HG03135 (cell line): ENCODE measurements at regions not wholly inside any gene's neighbourhood (a gene's known extent, or its start where the extent isn't known, plus 50 kb on each side); places are given as distances from the start of the nearest gene placed in this dataset.

Experiments used
- ATAC-seq: cut with Tn5 transposase; IDR thresholded peaks from one replicate; pipeline ENCODE4 v1.9.1; 2021; ENCODE audit warnings: mild to moderate bottlenecking, moderate library complexity; ENCODE audit not compliant: unreplicated experiment

DNA sequence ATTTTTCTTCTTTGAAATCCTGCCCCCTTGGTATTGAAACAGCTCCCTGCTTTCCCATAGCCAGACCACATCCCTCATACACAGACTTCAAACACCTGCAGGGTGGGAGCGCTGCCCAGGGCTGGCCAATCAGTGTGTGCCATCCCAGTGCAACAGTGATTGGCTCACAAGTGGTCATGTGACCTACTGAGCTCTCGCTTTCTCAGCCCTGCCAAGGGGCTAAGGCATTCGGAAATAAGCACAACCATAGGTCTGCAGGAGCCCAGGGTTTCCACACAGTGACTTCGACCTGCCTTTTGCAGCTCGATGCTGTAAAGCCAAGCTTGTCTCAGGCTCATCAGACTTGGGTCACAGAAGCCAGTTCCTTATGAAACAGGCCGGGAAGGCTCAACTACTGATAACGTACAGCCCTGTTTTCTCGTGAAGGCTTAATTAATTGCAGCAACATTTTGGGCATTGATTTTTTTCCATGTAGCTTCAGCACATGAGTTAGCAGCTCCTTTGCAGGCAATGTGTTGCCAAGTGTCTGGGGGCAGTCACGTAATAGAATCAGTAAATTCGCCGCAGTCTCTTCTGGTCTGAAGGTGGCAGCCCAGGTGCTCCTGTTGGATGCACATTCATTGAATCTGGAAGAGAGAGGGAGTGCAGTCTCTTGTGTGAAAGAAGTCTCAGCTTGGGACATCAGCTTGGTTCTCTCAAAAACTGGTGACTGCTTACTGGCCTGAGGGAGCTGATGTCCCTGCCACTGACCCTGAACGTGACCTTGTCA is 1091.8 kb downstream of the AACS start:
- ATAC-seq, result no peak

- no peak for ATAC-seq
Observed at GRCh38 chr12:126157575-126157966, 1092.3 kb downstream of the AACS start.

- no peak for ATAC-seq
Observed at GRCh38 chr12:126159139-126159538, 1093.9 kb downstream of the AACS start.

GRCh38 chr12:126160912-126161311 is 1095.7 kb downstream of the AACS start:
- ATAC-seq, result no peak

- ATAC-seq, result no peak
Observed at GRCh38 chr12:126163984-126164383, 1098.7 kb downstream of the AACS start.

GRCh38 chr12:126171937-126172559 is 1106.8 kb downstream of the AACS start:
- no peak for ATAC-seq

DNA sequence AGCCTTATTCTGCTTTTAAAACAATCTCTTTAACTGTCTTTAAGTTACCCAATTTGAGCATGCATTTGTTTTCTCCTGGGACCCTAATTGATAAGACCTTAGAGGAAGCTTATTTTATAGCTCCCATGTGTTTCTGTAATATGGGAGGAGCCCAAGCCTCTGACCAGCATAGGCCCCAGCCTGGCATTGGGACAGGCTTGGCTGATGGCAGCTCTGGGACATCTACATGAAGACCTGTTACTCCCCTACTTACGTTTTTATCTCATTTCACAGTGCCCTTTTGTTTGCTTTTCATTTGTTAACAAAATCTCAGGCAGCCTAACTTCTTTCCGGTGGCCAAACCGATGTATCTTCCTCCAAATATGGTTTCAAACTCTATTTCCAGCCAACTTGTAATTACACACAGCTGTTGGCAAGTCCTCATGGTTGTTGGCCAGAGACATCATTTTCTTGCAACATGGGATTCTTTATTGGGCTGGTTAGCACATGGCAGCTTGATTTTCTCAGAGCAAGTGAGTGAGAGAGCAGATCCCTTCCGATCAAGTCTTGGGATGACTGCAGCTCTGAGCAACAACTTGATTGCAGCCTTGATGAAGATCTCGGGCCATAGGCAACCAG is 1117.5 kb downstream of the AACS start:
- ATAC-seq, result no peak

GRCh38 chr12:126185025-126185424 is 1119.8 kb downstream of the AACS start:
- ATAC-seq, result no peak

DNA sequence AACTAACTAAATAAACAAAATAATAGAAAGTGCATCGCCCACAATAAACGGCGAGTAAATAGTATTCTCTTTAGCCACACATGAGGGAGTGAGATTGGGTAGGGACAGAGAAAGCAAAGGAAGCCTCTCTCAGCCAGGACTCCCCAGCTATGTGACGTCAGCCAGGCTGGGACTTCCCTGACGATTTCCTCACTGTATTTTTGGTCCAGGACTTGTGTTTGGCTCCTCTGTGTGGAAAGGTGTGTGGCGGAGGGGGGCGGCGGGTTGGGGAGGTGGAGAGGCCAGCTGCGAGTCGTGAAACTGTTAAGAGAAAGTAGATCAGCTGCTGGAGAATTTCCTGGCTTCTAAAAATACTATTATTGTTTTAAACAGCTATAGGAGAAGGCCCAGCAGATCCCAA is 1124.6 kb downstream of the AACS start:
- no peak for ATAC-seq

DNA sequence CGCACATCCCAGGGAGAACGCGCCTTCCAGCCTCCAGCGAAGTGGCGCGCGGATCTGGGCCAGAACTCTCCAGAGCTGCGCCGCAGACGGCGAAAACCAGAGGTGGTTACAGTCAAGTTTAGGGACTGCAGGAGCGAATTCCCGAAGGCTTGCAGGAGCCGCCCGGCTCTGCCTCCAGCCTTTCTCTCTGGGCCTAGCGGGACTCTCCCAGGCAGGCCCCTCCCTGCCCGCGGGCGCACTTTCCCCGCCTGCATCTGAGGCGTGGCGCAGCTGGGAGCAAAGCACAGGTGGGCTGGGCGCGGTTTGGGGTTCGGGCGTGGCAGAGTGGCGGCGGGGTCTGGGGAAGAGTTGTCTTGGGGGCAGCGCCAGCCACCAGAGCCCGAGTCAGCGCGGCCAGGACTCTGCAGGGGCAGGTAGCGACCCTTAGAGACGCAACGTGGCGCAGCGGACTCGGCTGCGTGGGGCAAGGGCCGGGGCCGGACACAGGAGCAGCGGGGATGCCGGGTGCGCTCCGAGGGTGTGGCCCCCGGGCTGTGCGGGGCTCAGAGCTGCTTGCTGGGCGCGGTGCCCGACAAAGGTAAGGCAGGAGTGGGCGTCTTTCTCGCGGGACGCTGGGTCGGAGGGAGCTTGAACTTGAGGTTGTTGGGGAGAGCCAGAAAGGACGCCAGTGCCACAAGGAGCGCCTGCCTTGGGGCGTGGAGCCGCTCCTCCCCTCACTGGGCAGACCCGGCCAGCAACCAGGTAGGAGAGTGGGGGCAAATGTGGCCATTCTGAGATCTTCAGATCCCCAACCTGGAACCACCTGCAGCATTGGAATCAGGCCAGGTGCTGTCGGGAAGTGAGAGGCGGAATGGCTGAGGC is 1126.0 kb downstream of the AACS start:
- ATAC-seq, result no peak

DNA sequence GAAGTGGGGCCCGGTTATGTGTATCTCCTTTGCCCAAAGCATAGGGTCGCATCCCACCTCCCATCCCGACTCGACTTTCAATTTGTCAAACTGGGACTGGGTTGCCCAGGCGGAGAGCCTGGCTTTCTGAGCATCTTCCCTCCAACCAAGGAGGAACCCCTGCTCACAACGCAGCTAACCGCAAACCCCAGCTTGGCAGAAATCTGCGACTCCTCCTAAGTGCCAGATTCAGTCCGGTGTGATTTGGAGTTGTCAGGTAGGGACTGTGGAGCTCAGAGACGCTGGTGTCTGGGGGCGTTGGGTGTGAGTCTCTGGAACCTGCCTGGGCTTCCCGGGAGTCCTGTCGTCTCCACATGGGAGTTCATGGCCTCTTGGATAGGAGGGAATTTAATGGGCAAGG is 1126.7 kb downstream of the AACS start:
- no peak for ATAC-seq

DNA sequence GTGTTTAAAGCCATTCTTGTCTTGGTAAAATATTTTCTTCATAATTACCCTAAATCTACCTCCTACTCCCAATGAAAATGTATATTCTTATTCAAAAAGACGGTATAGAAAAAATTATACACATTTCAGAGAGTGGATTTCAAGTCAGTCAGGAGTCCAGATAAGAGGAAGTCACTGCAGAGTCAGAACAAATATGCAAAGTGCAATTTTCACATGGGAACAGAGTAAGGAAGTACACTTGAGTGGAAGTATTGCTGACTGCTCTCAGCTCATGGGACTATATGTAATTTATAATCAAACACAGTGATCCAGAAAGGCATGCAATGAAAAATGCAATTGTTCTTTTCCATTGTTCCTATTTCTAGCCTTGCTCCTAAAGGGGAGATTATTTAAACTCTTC is 1128.0 kb downstream of the AACS start:
- ATAC-seq, result no peak

DNA sequence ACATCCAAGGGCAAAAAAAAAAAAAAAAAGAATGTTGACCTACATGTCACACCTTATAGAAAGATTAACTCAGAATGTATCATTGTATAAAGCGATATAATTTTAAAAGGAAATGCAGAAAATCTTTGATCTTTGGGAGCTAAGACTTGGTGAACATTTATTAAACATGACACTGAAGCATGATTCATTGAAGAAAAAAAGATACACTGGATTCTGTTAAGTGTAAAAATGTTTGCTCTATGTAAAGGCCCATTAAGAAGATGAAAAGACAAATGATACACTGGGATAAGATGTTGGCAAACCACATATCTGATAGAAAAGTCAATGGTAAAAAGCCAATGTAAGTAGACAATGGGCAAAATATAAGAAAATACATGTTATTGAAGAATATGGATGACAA is 1131.0 kb downstream of the AACS start:
- ATAC-seq, result no peak

DNA sequence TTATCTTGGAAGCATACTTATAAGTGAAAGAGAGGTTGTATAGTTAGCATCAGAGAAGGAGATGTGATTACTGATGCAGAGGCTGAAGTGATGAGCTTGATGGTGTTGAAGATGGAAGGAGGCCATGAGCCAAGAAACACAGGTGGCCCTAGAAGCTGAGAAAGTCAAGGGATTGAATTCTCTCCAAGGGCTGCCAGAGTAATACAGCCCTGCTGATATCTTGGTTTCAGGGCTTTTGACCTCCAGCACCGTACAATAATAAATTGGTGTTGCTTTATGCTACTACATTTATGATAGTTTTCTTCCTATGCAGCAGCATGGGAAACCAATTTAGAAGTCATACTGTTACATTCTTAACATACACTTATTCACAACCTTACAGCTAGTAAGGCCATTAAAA is 1133.3 kb downstream of the AACS start:
- no peak for ATAC-seq

GRCh38 chr12:126198966-126199692 is 1133.9 kb downstream of the AACS start:
- ATAC-seq, result no peak

- ATAC-seq, result no peak
Observed at GRCh38 chr12:126201981-126202537, 1136.8 kb downstream of the AACS start.

DNA sequence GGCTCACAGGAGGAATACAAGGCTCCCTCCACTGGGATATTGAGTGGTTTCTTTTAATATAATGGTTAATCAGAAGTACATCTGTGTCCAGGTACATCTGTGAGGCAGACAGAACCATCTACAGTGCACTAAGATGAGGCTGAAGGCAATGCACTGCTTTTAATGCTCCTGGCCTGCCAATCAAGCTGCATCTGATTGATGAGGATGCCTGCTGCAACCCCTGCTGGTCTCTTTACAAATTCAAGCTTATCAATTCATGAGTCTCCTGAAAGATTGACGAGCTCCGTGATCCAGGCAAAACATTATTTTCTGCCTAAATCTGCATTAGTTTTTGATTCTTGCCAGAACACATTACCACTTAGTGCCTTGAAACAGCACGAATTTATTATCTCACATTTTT is 1139.1 kb downstream of the AACS start:
- no peak for ATAC-seq

DNA sequence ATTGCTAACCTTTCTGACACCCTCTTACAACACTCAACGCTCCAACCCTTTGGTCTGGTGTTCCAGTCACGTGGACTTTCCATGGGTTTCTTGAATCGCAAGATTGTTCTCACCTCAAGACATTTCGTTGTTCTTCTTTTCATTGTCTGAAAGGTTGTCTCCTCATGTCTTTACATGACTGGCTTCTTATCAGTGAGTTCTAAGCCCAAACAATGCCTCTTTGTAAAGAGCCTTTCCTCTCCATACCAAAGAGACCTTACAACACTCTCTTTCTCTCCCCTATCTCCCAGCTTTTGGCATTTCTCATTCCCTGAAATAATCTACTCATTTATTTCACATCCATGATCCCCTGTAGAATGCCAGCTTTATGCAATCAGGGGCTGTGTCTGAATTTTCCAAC is 1144.8 kb downstream of the AACS start:
- ATAC-seq, result no peak

DNA sequence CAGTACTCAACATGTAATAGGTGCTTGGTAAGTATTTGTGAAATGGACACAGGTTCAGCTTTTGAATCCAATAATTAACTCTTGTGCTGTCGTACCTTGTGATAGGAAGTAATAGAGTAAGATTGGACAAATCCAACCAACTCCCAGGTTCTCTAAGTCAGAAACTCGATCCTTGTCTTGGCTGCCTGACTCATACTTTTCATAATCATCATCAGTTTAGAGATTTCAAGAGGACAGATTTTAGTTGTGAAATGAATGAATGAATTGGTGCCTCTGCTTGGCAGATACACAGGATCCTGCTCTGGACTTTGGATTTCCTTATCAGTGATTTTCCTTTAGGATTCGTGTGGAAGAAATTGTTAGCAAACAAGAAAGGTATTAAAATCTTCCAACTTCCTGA is 1145.2 kb downstream of the AACS start:
- ATAC-seq, result no peak

DNA sequence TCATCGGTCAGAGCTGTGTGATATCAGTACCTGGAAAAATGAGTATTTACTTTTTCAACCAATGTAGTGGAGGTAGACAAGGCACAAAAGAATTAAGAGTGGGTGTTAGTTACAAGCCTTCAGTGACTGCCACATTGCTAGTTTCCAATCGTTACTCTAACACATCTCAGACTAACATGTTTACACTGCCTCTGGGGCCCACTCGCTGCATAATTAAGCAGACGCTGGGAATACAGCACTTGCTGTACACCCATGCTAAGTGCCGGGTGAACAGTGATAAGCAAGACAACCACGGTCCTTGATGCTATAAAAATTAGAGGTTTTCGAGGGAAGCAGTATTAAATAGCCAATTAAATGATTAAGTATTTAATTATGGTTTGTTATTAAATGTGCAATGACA is 1147.6 kb downstream of the AACS start:
- no peak for ATAC-seq
